Breast epithelium (tissue), 3 donors: ENCODE measurements at regions not wholly inside any gene's neighbourhood (a gene's known extent, or its start where the extent isn't known, plus 50 kb on each side); places are given as distances from the start of the nearest gene placed in this dataset.

Source experiments
- POLR2A ChIP-seq: fragments of 450-650 bp; IDR thresholded peaks from one replicate; pipeline ENCODE4 v1.6.1; 2016; ENCODE audit warnings: antibody characterized with exemption, mild to moderate bottlenecking, moderate library complexity
- POLR2AphosphoS5 ChIP-seq, 3 donors: sonication (generic); formaldehyde crosslinking; IDR thresholded peaks; one replicate each; pipeline ENCODE4 v1.6.1; 2017; ENCODE audit warnings: antibody characterized with exemption in 3 of 3
- TF ChIP-seq, protein P1 (sequence below), 3 donors: fragments of 450-650 bp; IDR thresholded peaks; one replicate each; pipeline ENCODE4 v1.5.1; 2016 to 2017; ENCODE audit warnings: antibody characterized with exemption in 3 of 3, mild to moderate bottlenecking in 3 of 3, moderate library complexity in 3 of 3

DNA sequence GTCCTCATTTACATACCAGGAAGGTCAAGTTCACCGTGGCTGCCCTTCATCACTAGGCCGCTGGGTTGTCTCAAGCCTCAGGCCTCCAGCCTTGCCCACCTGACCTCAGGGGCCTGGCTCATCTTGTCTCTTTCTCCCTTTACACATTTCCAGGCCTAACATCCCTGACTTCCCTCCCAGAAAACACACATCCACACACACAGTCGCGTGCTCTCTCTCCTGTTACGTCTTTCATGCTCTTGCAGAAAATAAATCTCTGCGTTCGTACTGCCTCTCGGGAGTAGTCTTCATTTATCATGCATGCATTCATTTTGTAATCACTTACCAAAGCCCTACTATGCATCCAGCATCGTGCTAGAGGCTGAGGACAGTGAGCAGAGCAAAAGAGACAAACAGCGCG is 220.0 kb upstream of the PWP1 start:
- TF ChIP-seq, protein P1, sequence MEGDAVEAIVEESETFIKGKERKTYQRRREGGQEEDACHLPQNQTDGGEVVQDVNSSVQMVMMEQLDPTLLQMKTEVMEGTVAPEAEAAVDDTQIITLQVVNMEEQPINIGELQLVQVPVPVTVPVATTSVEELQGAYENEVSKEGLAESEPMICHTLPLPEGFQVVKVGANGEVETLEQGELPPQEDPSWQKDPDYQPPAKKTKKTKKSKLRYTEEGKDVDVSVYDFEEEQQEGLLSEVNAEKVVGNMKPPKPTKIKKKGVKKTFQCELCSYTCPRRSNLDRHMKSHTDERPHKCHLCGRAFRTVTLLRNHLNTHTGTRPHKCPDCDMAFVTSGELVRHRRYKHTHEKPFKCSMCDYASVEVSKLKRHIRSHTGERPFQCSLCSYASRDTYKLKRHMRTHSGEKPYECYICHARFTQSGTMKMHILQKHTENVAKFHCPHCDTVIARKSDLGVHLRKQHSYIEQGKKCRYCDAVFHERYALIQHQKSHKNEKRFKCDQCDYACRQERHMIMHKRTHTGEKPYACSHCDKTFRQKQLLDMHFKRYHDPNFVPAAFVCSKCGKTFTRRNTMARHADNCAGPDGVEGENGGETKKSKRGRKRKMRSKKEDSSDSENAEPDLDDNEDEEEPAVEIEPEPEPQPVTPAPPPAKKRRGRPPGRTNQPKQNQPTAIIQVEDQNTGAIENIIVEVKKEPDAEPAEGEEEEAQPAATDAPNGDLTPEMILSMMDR (IDR thresholded peaks at IDR 0.05) = no peak
- TF ChIP-seq POLR2A (no peak), POLR2AphosphoS5 (IDR thresholded peaks at IDR 0.05) (no peak)
